ENCODE measurements at regions not wholly inside any gene's neighbourhood (a gene's known extent, or its start where the extent isn't known, plus 50 kb on each side); places are given as distances from the start of the nearest gene placed in this dataset.

DNA sequence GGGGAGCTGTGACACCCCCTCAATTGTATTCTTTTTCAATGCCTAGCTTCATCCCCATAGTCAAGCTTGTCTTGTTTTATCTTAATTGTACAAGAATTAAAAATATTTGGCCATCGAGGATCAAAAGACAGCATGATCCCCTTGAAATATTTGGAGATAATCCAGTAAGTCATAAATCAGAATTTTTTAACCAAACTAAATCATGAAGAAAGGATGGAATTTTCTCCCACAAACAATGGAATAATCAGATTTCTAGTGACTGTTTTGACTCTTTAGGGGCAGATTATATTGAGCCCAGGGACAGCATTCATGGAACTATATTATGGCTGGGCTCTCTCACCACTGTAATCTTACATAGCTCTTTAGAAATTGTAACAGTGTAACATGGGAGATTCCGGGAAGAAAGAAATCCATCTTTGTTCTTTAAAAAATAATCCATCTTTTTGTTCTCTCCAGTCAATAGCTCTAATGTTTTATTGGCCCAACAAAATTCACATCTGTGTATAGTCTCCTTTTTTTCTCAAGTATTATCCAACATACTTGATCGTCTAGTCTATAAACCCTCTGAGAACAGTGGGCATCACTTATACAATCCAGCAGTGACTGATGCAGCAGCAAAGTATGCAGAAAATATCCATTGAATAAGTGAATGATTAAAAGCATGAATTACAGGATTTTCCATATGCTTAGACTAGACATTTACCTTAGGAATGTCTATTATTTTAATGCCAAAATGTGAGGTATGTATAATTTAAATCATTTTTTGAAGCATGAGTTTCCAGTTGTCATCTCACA is 277.0 kb upstream of the PLSCR5 start:
- in situ Hi-C loops (cut with HindIII; ENCODE audit: low sequenced_read_pairs) = no loop called here
- H3K4me3 ChIP-seq (ENCODE audit: low read depth, low read length) = no peak overlapping the region
- TF ChIP-seq, protein P1, sequence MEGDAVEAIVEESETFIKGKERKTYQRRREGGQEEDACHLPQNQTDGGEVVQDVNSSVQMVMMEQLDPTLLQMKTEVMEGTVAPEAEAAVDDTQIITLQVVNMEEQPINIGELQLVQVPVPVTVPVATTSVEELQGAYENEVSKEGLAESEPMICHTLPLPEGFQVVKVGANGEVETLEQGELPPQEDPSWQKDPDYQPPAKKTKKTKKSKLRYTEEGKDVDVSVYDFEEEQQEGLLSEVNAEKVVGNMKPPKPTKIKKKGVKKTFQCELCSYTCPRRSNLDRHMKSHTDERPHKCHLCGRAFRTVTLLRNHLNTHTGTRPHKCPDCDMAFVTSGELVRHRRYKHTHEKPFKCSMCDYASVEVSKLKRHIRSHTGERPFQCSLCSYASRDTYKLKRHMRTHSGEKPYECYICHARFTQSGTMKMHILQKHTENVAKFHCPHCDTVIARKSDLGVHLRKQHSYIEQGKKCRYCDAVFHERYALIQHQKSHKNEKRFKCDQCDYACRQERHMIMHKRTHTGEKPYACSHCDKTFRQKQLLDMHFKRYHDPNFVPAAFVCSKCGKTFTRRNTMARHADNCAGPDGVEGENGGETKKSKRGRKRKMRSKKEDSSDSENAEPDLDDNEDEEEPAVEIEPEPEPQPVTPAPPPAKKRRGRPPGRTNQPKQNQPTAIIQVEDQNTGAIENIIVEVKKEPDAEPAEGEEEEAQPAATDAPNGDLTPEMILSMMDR (IDR thresholded peaks at IDR 0.05; ENCODE audit: low read depth, low read length, missing control alignments) = no peak
- no peak for DNase-seq (ENCODE audit: low read depth)

DNA sequence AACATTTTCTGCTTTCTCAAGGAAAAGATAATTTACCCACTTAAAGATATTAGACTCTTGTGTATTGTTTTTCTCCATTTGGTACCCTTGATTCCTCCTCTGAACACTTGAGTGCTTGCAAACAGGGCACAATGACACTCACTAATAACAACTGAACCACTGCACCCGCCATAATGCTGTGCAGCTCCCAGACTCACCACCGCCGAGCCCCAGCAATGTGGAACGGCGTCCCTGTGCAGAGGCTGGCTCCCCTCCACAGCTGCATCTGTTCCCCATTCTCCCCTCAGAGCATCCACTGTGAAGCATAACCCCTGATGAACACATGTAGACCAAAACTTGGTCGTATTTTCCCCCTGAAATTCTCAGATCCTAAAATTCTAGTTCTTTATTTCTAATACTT is 276.2 kb upstream of the PLSCR5 start:
- in situ Hi-C loops (cut with HindIII; ENCODE audit: low sequenced_read_pairs) = no loop called here

DNA sequence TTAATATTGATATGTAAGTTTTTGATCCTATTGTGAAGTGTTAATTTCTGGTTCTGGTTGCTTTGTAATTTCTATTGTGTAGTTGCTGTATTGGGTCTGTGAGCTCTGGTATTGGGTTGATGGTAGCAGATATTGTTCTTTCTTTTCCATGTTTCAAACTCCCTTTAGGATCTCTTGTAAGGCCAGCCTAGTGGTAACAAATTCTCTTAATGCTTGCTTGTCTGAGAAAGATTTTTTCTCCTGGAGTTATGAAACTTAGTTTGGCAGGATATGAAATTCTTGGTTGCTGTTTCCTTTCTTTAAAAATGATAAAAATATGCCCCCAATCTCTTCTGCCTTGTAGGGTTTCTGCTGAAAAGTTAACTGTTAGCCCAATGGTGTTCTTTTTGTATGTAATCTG is 268.6 kb upstream of the PLSCR5 start:
- H3K4me3 ChIP-seq (ENCODE audit: low read depth, low read length) = no peak overlapping the region
- in situ Hi-C loops (cut with HindIII; ENCODE audit: low sequenced_read_pairs) = no loop called here
- TF ChIP-seq, protein P1 (IDR thresholded peaks at IDR 0.05; ENCODE audit: low read depth, low read length, missing control alignments) = no peak
- no peak for DNase-seq (ENCODE audit: low read depth)

More for the DNA sequence above, 276.2 kb upstream of the PLSCR5 start:
- H3K4me3 ChIP-seq (ENCODE audit: low read depth, low read length) = no peak overlapping the region
- TF ChIP-seq, protein P1 (IDR thresholded peaks at IDR 0.05; ENCODE audit: low read depth, low read length, missing control alignments) = no peak
- DNase-seq (ENCODE audit: low read depth) = no peak

DNA sequence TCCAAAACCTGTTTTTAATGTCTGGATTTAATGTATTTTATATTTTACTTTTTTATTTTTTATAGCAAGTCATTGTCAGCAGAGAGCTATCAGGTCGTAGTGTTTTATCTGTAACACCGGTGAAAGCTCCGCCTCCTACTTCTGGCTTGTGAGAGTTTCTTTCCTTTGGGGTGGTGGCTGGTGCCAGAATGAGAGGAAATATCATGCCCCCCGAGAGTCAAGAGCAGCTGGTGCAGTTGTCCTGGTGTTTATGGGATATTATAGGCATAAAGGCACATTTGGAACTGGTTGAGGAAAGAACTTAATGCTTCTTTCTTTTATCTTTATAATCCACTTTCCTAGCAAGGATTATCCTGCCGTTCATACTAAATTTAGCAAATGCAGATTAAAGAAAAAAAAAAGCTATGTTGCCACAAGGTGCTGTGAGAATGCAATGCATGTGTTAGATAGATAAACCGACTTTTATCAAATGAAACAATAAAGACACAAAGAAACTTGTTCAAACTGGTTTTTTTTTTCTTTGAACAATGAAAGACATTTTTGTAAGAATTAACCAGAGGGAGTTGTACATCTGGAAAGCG is 260.1 kb upstream of the PLSCR5 start:
- no peak overlapping the region for H3K4me3 ChIP-seq (ENCODE audit: low read depth, low read length)
- TF ChIP-seq, protein P1 (IDR thresholded peaks at IDR 0.05; ENCODE audit: low read depth, low read length, missing control alignments) = no peak
- in situ Hi-C loops (cut with HindIII; ENCODE audit: low sequenced_read_pairs) = no loop called here
- DNase-seq (ENCODE audit: low read depth) = no peak

DNA sequence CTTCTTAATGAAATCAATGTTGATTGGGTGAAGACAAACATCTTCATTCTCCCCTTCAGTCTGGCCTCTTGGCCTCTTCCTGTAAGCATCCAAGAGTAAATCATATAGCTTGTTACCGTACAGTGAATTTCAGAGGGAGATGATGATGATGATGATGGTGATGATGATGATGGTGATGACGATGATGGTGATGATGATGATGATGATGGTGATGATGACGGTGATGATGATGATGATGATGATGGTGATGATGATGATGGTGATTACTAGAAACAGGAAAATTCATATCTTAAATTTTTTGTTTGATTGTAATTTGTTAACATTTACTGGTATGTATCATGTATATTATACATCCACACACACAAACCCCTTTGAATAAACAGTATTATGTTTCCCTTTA is 256.1 kb upstream of the PLSCR5 start:
- no peak for DNase-seq (ENCODE audit: low read depth)
- TF ChIP-seq, protein P1 (IDR thresholded peaks at IDR 0.05; ENCODE audit: low read depth, low read length, missing control alignments) = no peak
- no peak overlapping the region for H3K4me3 ChIP-seq (ENCODE audit: low read depth, low read length)
- in situ Hi-C loops (cut with HindIII; ENCODE audit: low sequenced_read_pairs) = no loop called here

DNA sequence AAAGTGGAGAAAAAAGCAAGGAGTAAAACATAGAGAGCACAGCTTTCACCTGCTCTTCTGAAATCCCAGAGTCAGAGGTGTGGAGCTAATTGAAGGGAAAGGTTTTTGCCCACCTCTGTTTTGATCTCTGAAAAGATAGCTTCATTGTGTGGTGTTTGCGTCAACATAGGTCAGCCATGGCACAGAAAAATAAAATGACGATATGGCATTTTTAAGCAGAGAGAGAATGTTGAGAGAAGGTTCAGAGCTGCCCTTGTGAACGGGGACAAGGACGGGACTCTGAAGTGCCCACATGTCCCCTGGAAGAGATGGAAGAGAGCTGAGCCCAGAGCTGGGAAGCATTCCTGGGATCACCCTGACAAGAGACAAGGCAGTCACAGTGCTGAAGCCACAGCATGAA is 249.4 kb upstream of the PLSCR5 start:
- TF ChIP-seq, protein P1 (IDR thresholded peaks at IDR 0.05; ENCODE audit: low read depth, low read length, missing control alignments) = no peak
- no peak for DNase-seq (ENCODE audit: low read depth)
- in situ Hi-C loops (cut with HindIII; ENCODE audit: low sequenced_read_pairs) = no loop called here
- no peak overlapping the region for H3K4me3 ChIP-seq (ENCODE audit: low read depth, low read length)
